A549 (cell line): ENCODE measurements at regions not wholly inside any gene's neighbourhood (a gene's known extent, or its start where the extent isn't known, plus 50 kb on each side); places are given as distances from the start of the nearest gene placed in this dataset.

Experiments used
- JUN ChIP-seq, 2 experiments: fragments of >200 bp; sonication (Bioruptor Twin); formaldehyde crosslinking; IDR thresholded peaks; 2 replicates in 1 of 2; 3 replicates in 1 of 2; pipeline ENCODE4 v1.6.1; 2016 to 2017
- KDM5A ChIP-seq: fragments of 200-600 bp; sonication (generic); IDR thresholded peaks from 2 replicates; pipeline ENCODE4 v1.6.1; 2016; ENCODE audit warnings: antibody characterized with exemption, mild to moderate bottlenecking
- POLR2A ChIP-seq: IDR thresholded peaks from 2 replicates; pipeline ENCODE4 v1.6.1; 2012; ENCODE audit warnings: mild to moderate bottlenecking, low read length
- POLR2AphosphoS2 ChIP-seq: conservative IDR thresholded peaks from 2 replicates; pipeline ENCODE4 v1.6.1; 2012; ENCODE audit warnings: low read length, improper control_type of control experiment, inconsistent platforms
- REST ChIP-seq: fragments of 200-600 bp; sonication (generic); IDR thresholded peaks from 2 replicates; pipeline ENCODE4 v1.6.1; 2016; ENCODE audit warnings: antibody characterized with exemption, mild to moderate bottlenecking, moderate library complexity
- SREBF2 ChIP-seq: fragments of 450-650 bp; IDR thresholded peaks from 2 replicates; pipeline ENCODE4 v1.6.1; 2014; ENCODE audit warnings: mild to moderate bottlenecking, moderate library complexity
- TF ChIP-seq, protein P1 (sequence below): fragments of >200 bp; sonication (Bioruptor Twin); formaldehyde crosslinking; IDR thresholded peaks from 3 replicates; pipeline ENCODE4 v1.5.1; 2016
- TF ChIP-seq, protein P2 (sequence below): fragments of 150-350 bp; IDR thresholded peaks from 2 replicates; pipeline ENCODE4 v1.6.1; 2014; ENCODE audit warnings: low read depth, mild to moderate bottlenecking, low read length

DNA sequence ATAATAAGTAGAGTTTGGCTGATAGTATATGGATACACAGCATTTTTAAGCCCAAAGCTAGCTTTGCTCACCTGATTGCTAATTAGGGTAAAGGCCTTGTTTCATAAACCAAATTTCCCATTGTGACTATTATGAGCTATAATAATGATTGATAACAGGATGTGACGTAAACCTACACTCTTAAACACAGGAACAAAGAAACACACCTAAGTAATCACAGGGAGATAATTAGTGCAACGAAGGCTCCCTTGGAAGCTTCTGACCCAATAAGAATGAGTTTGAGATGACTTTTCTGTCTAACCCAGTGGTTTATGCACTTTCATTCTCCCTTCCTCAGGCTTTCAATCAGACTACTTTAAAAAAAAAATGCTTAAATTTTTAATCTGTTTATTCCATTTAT lies 683.2 kb downstream of the SATB2 start:
- TF ChIP-seq, protein P1, sequence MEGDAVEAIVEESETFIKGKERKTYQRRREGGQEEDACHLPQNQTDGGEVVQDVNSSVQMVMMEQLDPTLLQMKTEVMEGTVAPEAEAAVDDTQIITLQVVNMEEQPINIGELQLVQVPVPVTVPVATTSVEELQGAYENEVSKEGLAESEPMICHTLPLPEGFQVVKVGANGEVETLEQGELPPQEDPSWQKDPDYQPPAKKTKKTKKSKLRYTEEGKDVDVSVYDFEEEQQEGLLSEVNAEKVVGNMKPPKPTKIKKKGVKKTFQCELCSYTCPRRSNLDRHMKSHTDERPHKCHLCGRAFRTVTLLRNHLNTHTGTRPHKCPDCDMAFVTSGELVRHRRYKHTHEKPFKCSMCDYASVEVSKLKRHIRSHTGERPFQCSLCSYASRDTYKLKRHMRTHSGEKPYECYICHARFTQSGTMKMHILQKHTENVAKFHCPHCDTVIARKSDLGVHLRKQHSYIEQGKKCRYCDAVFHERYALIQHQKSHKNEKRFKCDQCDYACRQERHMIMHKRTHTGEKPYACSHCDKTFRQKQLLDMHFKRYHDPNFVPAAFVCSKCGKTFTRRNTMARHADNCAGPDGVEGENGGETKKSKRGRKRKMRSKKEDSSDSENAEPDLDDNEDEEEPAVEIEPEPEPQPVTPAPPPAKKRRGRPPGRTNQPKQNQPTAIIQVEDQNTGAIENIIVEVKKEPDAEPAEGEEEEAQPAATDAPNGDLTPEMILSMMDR, result no peak
- TF ChIP-seq, protein P2, sequence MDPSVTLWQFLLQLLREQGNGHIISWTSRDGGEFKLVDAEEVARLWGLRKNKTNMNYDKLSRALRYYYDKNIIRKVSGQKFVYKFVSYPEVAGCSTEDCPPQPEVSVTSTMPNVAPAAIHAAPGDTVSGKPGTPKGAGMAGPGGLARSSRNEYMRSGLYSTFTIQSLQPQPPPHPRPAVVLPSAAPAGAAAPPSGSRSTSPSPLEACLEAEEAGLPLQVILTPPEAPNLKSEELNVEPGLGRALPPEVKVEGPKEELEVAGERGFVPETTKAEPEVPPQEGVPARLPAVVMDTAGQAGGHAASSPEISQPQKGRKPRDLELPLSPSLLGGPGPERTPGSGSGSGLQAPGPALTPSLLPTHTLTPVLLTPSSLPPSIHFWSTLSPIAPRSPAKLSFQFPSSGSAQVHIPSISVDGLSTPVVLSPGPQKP, result no peak
- TF ChIP-seq KDM5A (no peak), POLR2A (no peak), SREBF2 (no peak), POLR2AphosphoS2 (no peak), REST (no peak), JUN (IDR thresholded peaks at IDR 0.05) (no peak)
